SK-N-SH treated with all-trans-retinoic acid at 6 μM for 48 hours (cell line): ENCODE measurements at regions not wholly inside any gene's neighbourhood (a gene's known extent, or its start where the extent isn't known, plus 50 kb on each side); places are given as distances from the start of the nearest gene placed in this dataset.

Source experiments
- ARNTL ChIP-seq: fragments of 450-650 bp; formaldehyde crosslinking; IDR thresholded peaks from 2 replicates; pipeline ENCODE4 v1.5.0; 2020; ENCODE audit warnings: low read depth, mild to moderate bottlenecking, moderate library complexity, borderline replicate concordance
- CSDC2 ChIP-seq: fragments of 250-450 bp; sonication (Bioruptor Pico); IDR thresholded peaks from 2 replicates; pipeline ENCODE4 v1.5.0; 2020; ENCODE audit warnings: mild to moderate bottlenecking, moderate library complexity
- GLIS3 ChIP-seq: fragments of 250-450 bp; sonication (Bioruptor Pico); IDR thresholded peaks from 2 replicates; pipeline ENCODE4 v1.5.0; 2020; ENCODE audit warnings: mild to moderate bottlenecking, moderate library complexity
- ISL1 ChIP-seq: fragments of 250-450 bp; sonication (Bioruptor Pico); IDR thresholded peaks from 2 replicates; pipeline ENCODE4 v2.1.2; 2022; ENCODE audit warnings: mild to moderate bottlenecking, moderate library complexity
- OSR1 ChIP-seq: fragments of 250-450 bp; sonication (Bioruptor Pico); IDR thresholded peaks from 2 replicates; pipeline ENCODE4 v1.8.0; 2022; ENCODE audit warnings: moderate library complexity, mild to moderate bottlenecking, inconsistent platforms
- RARB ChIP-seq: fragments of 250-450 bp; sonication (Bioruptor Pico); IDR thresholded peaks from 2 replicates; pipeline ENCODE4 v1.8.0; 2021; ENCODE audit warnings: mild to moderate bottlenecking, moderate library complexity
- SNAI2 ChIP-seq: fragments of 250-450 bp; sonication (Bioruptor Pico); IDR thresholded peaks from 2 replicates; pipeline ENCODE4 v1.5.0; 2020; ENCODE audit warnings: mild to moderate bottlenecking, moderate library complexity
- TOX ChIP-seq: fragments of 250-450 bp; sonication (Bioruptor Pico); IDR thresholded peaks from 2 replicates; pipeline ENCODE4 v1.8.0; 2021; ENCODE audit warnings: mild to moderate bottlenecking, moderate library complexity, borderline replicate concordance
- ZC3H10 ChIP-seq: fragments of 250-450 bp; sonication (Bioruptor Pico); IDR thresholded peaks from 2 replicates; pipeline ENCODE4 v1.5.1; 2021; ENCODE audit warnings: mild to moderate bottlenecking, moderate library complexity
- ZFP3 ChIP-seq: fragments of 250-450 bp; sonication (Bioruptor Pico); IDR thresholded peaks from 2 replicates; pipeline ENCODE4 v1.5.0; 2020; ENCODE audit warnings: mild to moderate bottlenecking, moderate library complexity
- ZFP30 ChIP-seq: fragments of 450-650 bp; formaldehyde crosslinking; IDR thresholded peaks from 2 replicates; pipeline ENCODE4 v1.5.0; 2022; ENCODE audit warnings: mild to moderate bottlenecking, moderate library complexity
- ZNF70 ChIP-seq: fragments of 450-650 bp; formaldehyde crosslinking; IDR thresholded peaks from 2 replicates; pipeline ENCODE4 v1.5.0; 2020; ENCODE audit warnings: mild to moderate bottlenecking, moderate library complexity
- TF ChIP-seq, protein P1 (sequence below): fragments of 250-450 bp; sonication (Bioruptor Pico); IDR thresholded peaks from 2 replicates; pipeline ENCODE4 v1.8.0; 2020; ENCODE audit warnings: mild to moderate bottlenecking, moderate library complexity, borderline replicate concordance

DNA sequence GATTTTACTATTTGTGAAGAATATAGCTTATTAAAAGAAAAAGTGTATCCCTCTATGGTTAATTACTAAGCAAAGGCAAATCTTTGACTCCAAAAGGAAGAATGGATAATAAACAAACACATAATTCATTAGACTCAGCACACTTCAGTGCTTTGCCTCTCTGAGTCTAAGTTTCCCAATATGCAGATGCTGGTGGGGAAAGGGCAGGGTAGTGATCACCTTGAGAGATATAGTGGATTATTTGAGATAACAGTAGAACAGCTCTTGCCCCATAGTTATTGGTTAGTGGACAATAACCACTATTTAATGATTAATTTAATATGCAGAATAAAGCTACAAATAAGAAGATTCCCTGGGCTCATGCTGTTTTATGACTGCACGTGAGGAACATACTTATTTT is 98.2 kb upstream of the SLC8A1 start:
- TF ChIP-seq ARNTL = no peak
- TF ChIP-seq RARB (CRISPR knock-in tag) = no peak
- TF ChIP-seq ISL1 = no peak
- TF ChIP-seq OSR1 = no peak
- TF ChIP-seq, protein P1, sequence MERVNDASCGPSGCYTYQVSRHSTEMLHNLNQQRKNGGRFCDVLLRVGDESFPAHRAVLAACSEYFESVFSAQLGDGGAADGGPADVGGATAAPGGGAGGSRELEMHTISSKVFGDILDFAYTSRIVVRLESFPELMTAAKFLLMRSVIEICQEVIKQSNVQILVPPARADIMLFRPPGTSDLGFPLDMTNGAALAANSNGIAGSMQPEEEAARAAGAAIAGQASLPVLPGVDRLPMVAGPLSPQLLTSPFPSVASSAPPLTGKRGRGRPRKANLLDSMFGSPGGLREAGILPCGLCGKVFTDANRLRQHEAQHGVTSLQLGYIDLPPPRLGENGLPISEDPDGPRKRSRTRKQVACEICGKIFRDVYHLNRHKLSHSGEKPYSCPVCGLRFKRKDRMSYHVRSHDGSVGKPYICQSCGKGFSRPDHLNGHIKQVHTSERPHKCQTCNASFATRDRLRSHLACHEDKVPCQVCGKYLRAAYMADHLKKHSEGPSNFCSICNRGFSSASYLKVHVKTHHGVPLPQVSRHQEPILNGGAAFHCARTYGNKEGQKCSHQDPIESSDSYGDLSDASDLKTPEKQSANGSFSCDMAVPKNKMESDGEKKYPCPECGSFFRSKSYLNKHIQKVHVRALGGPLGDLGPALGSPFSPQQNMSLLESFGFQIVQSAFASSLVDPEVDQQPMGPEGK (CRISPR knock-in tag) = no peak
- no peak for TF ChIP-seq TOX
- no peak for TF ChIP-seq ZFP3 (CRISPR knock-in tag)
- no peak for TF ChIP-seq SNAI2
- TF ChIP-seq CSDC2 (CRISPR knock-in tag) = no peak
- TF ChIP-seq ZNF70 (CRISPR knock-in tag) = no peak
- no peak for TF ChIP-seq ZC3H10 (CRISPR knock-in tag)
- no peak for TF ChIP-seq GLIS3 (CRISPR knock-in tag)
- no peak for TF ChIP-seq ZFP30 (CRISPR knock-in tag)
